HG03575 (cell line): ENCODE measurements at regions not wholly inside any gene's neighbourhood (a gene's known extent, or its start where the extent isn't known, plus 50 kb on each side); places are given as distances from the start of the nearest gene placed in this dataset.

Experiments used
- ATAC-seq: cut with Tn5 transposase; IDR thresholded peaks from one replicate; pipeline ENCODE4 v1.9.1; 2021; ENCODE audit not compliant: unreplicated experiment, insufficient number of reproducible peaks, low FRiP score; ENCODE audit errors: extremely low read depth

DNA sequence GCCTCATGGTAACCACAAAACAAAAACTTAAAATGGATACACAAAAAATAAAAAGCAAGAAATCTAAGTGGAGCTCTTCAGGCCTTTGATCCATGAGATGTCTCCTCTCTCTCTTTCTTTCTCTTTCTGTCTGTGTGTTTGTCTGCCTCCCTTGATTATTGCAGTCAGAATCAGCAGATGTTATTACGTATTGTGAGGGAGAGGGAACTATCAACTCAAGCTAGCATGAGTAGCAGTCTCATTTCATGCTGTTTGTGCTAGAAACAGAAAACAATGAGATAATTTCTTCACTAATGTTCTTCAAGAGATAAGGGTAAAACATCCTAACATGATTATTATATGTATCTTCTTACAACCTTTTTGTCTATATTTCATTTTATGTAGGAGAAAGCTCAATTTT lies 103.7 kb upstream of the PDC start:
- no peak for ATAC-seq

DNA sequence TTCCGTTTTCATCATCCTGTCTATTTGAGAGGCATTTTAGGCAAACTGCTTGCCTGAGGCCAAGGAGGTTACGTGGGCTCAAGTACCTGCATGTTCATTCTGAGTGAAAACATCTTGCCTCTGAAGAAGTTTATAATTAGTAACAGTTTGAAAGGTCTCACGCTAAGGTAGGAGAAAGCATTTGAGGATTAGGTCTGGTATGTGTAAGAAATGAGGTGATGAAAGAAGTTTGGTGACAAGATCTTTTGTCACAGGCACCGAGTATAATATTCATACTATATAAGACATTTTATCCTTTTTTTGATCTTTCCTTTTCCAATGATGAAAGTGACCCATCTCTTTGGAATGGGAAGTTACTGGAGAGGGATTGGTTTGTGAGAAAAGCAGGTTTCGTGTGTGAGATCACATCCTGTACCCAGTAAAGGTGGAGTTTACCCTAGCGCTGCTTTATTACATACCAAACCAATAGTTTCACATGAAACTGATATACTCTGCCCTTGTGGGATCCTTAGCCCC lies 98.7 kb upstream of the PDC start:
- ATAC-seq: no peak

DNA sequence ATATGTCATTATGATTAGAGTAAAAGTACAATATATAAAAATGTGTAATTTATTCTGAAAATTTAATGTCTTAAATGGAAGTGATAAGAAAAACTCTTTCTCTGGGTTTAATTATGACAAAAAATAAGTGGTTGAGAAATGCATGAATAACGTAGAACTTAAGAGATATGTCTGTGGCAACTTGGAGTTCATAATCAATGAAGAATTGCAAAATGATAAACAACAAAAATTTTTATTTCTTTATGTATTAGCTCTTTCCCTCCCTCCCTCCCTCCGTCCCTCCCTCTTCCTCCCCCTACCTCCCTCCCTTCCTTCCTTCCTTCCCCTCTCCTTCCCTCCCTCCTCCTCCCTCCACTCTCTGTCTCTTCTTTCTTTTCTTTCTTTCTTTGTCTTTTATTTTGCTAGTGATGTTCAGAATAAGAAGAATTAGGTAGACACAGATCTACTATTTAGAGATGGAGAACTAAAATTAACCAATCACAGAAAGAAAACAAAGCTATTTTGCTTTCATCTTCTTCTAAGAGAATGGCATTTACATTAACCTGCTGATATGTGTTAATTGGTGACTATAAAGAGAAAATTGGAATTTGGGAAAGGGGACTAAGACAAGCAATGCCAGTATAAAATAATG lies 96.3 kb upstream of the PDC start:
- no peak for ATAC-seq

DNA sequence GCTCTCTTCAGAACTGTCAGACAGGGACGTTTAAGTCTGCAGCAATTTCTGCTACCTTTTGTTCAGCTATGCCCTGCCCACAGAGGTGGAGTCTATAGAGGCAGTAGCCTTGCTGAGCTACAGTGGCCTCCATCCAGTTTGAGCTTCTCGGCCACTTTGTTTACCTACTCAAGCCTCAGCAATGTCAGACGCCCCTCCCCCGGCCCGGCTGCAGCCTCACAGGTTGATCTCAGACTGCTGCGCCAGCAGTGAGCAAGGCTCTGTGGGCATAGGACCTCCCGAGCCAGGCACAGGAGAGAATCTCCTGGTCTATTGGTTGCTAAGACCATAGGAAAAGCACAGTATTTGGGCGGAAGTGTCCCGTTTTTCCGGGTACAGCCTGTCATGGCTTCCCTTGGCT lies 89.9 kb upstream of the PDC start:
- no peak for ATAC-seq

DNA sequence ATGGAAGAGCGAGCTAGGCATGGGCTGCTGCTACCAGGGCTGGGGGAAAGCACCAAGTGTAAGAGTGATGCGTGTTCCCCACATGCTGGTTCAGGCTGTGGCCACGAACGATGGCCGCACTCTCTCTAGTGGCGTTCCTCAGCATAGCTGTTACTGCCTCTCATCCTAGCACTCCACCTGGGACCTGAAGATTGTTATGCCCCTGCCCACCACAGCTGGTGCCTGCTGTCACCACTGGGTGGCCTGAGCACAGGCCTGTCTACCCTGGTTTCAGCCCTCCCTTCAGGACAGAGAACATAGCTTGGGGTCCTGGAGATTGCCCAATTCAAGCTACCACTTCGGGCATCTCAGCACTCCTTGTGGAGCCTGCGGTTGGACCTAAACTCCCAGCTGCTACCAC lies 80.1 kb upstream of the PDC start:
- no peak for ATAC-seq

DNA sequence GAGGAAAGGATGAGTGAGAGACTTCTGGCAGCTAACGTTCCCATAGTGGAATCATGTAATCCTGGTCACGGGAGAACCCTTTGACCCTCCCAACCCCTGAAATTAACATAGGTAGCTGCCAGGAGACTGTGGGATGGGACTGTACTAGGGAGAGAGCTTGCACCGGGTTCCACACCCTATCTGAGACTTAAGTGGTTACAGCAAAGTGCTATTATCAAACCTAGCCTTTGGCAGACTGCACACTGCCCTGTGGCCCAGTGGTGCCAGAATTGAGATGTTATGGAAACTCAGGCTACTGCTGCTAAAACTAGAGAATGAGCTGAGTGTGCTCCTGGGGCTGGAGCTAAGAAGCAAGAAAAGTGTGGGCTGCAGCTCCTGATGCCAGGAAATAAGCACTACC lies 79.6 kb upstream of the PDC start:
- no peak for ATAC-seq

DNA sequence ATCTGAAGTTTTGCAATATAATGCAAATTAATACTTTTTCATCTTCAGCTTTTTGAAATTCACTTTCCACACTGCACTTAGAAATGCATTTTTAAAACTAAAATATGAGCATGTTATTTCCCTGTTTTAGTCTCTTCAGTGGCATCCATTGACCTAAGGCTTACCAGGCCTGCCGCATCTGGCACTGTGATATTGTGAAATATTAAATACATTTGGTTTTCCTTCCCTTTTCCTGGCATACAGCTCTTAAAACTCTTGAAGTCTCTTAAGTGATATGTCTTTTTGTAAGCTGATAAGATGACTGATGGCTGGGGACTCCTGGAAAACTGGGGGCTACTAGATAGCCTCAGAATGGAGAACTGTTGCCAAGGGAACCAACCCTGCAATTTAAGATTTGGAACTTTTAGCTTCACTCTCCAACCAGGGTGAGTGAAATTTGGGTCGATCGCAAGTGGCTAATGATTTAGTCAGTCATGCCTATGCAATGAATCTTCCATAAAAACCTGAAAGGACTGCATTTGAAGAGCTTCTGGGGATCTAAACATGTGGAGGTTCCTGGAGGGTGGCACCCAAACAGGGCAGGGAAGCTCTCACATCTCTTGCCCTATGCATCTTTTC lies 75.5 kb upstream of the PDC start:
- no peak for ATAC-seq

DNA sequence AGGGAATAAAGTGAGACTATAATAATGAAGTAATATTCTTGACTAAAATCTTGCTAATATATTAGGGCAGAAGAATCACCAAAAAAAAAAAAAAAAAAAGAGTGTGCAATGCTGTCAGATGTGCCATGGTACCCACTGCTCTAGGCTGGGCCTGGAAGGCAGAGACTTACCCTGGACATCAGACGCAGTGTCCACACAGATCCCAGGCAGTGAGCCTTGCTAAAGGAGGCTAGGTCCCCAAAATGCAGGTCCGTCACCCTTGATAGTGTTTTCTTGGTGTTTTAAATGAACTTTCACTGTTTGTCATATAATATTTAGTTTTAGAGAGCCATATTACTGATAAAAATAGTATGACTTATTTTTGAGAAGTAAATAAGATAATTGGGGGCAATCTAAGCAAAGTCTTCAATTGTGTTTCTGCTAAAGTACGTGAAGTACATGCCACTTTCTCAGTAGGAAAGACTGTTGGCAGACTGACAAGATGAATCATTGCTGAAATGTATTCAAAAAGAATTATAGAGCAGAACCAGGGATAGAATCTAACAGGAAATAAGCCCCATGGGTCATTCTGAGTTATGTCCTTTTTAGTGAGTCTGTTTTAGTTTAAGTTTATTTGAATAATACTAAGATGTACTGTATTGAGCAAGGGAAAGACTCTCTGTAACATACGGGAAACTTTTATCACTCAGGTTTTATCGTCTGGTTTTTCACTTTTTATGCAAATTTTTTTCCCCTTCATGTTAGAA lies 74.6 kb upstream of the PDC start:
- ATAC-seq: no peak

DNA sequence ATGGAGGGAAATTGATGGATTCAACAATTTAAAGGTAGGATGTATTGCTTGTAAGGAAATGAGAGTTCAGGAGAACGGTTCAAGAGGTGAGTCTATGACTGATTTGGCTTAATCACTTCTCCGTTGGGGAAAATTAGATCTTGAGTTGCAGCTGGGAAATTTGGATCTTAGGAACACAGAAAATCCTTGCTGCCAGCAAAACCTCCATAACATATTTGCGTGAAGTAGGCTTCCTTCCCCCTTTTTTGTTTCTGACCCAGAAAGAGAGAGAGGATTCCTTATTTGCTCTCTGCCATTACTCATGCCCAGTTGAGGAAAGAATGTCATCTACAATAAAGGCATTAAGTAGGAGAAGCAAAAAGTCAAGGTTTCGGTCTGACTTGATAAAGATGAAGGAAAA lies 73.5 kb upstream of the PDC start:
- no peak for ATAC-seq

DNA sequence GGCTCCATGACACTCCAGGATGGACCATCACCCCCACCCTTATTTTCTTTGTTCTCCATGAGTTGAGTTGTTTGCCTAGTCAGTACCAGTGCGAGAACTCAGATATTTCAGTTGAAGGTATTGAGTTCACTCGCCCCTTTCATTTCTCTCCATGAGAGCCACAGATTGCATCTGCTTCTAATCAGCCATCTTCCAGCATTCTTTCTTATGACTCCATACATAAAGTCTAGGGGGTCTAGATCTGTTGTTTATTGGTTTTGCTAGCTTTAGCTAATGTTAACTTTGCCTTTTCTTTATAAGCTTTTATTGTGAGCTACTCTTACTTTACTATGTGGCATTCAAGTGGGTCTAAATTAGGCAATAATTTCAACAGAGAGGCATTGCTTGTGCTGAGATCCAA lies 71.6 kb upstream of the PDC start:
- ATAC-seq: no peak

DNA sequence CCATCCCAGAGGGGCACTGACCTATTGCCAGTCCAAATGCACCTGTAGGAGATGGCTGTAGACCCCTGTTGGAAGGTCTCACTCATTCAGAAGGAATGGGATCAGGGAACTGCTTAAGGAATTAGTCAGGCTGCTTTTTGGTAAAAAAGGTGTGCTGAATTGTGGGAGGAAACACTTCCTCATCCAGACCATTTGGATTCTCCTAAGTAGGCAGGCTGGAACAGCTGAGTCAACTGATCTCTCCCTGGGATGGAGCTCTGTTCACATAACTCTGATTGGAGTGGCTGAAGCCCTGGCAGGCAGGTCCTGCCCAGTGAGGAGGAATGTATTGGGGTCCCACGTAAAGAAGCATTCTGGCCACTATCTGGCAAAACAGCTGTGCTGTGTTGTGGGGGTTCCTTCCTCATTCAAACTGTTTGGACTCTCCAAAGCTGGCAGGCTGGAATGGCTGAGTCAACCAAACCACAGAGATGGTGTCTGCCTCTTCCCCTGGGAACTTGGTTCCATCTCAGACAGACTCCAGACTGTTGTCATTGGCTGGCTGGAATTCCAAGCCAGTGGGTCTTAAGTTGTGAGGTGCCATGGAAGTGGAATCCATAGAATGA lies 70.7 kb upstream of the PDC start:
- no peak for ATAC-seq

DNA sequence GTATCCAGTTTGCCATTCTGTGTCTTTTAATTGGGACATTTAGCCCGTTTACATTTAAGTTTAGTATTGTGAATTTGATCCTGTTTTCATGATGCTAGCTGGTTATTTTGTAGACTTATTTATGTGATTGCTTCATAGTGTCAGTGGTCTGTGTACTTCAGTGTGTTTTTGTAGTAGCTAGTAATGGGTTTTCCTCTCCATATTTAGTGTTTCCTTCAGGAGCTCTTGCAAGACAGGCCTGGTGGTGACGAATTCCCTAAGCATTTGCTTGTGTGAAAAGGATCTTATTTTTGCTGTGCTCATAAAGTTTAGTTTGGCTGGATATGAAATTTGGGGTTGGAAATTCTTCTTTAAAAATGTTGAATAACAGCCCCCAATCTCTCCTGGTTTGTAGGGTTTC lies 69.2 kb upstream of the PDC start:
- ATAC-seq: no peak

DNA sequence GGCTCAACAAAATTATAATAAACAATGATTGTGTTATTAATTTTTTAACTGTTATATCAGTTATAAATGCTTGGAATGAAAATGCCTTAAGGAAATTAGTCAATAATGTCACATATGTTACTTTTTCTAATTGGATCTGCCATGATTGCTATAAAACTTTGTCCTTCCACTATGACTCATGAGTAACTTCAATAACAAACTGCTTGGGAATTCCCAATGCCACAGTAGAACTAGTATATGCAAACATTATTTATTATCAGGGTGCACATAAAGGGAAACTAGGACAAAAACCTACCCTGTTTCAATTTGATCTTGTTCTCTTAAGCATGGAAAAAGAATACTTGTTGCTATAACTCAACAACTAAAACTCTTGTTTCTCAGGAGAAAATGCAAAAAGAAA lies 59.1 kb upstream of the PDC start:
- no peak for ATAC-seq

DNA sequence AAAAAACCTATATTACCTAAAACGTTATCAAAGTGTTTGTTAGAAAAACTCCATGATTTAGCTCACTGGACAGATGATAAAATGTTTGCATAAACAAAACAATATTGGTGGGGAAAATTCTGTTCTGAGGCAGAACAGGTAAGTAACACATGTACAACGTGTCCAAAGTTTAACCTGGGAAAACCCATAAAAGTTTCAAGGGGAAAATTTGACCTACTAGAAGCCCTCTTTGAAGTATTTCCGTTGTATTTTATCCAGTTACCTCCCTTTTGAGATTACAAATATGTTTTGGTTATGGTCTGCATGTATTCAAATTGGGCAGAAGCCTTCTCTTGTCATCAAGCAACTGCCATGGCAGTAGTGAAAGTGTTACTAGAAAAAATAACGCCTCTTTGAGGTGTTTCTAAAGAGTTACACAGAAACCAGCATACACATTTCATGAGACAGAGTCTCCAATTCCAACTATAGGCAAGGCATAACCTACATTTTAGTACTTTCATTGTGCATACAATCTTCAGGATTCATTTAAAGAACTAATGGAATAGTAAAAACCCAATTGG lies 58.0 kb upstream of the PDC start:
- ATAC-seq: no peak

DNA sequence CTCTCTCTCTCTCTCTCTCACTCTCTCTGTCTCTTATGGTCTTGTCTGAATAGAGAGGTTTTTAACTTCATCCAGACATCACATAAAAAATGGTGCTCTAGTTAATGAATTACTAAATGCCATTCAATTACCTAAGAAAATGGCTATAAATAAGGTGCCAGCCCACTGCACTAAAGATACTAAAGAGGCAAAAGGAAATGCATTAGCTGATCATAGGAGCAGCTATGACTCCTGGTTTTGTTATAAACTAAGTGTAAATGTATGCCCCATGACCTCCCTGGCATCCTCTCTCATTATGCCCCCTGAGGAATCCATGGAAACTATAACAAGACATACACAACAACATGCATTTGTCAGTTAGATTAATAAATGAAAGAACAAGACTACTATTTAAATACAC lies 57.5 kb upstream of the PDC start:
- no peak for ATAC-seq

DNA sequence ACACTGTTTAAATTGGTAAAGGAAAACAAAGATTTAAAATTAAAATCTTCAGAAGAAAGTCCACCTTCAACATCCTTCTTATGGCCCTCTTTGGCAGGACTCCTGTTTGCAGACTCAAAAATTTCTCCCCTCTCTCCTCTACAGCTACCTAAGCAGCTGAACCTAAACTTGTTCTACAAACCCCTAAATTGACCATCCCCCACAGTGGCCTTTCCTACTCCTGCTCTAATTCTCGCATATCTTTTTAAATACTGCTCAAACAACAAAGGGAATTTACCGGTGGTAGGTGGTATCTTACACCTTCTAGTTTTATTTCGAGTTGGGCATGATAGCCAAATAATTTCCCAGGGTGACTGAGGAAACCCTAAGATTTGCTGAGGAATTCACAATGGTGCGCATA lies 53.5 kb upstream of the PDC start:
- ATAC-seq: no peak

DNA sequence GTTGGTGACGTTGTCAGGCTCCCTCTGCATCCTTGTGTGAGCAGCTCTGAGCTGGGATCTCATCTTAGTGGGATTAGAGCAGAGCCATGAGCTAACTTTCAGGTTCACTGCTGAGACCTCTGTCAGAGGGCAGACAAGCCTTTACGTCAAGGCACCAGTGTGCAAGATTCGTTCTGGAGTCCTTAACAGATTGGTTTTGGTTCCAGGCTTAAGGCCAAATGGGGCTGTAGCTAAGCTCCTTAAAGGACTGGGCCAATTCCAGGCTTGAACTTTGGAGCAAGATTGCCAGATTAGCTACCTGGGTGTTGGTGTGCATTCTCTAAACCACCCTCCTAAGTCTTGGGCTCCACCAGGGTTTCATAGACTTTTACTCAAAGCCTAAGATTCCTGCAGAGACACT lies 52.6 kb upstream of the PDC start:
- no peak for ATAC-seq

DNA sequence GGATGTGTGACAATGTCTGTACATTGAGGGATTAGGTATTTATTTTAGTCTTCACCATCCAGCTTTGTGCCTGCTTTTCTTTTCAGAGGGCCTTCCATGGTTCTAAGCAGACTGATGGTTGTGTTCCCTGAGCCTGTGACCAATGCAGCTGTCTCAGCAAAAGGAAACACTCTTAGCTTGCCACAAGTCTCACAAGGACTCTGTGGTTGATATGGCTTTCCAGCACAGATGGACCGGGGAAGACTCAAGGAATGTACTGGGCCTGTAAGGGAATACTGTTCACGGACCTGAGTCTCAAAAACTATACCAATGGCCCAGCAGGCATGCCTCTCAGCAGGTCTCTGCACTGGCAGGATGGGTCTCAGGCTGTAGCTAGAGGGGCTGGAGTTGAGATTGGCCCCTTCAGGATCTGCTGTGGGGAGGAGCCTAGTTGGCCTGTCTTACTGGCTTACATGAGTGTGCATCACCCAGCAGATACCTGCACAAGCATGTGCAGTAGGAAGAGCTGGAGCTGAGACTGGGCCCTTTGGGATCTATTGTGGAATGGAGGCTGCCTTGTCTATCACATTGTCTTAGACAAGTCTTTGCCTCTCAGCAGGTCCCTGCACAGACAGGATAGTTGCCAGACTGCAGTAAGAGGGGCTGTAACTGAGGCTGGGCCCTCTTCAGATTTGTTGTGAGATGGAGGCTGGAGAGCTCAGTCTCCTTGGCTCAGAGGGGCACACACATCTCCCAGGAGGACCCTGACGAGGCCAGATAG lies 52.0 kb upstream of the PDC start:
- ATAC-seq: no peak
